ENCODE measurements at regions not wholly inside any gene's neighbourhood (a gene's known extent, or its start where the extent isn't known, plus 50 kb on each side); places are given as distances from the start of the nearest gene placed in this dataset.

DNA sequence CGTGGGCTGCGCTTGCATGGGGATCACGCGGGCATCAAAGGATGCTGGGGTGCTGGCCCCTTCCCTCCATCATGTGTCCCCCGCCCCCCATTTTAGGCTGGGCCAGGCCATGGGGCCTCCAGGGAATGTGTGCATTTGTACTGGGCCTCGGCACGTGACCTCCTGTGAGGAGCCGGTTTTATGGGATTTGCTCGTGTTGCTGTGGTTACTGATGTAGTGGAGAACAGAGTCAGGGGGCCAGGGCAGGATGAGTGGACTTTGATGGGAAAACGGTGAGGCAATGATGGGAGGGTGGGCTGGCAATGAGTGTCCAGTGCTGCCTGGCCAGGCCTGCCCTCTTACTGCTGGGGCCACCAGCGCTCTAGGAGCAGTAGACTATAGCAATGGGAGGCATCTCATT, 257.7 kb downstream of the LOXHD1 start:
- Histone ChIP-seq H3K9ac (ENCODE audit: low read depth, low read length) (no peak overlapping the region), H3K4me3 (ENCODE audit: low read depth in 1 of 2, low read length in 2 of 2) (no peak overlapping the region), H3K27me3 (ENCODE audit: insufficient read depth, low read length, poor library complexity) (no peaks in the 10 kb centered on the region), H3K9me3 (ENCODE audit: insufficient read depth, low read length, severe bottlenecking) (no peaks in the 10 kb centered on the region), H3K4me1 (ENCODE audit: insufficient read depth, low read length) (peaks cover 3% of the 10 kb centered on the region; the same call in 1 of the 2 replicates), H4K20me1 (ENCODE audit: insufficient read depth, low read length) (peaks cover 35% of the 10 kb centered on the region), H3K4me2 (ENCODE audit: insufficient read depth, low read length) (no peak overlapping the region), H3K36me3 (ENCODE audit: insufficient read depth, low read length) (no peaks in the 10 kb centered on the region), H2AFZ (ENCODE audit: low read depth, low read length) (no peak overlapping the region), H3K79me2 (ENCODE audit: insufficient read depth, low read length) (no peaks in the 10 kb centered on the region), H3K27ac (ENCODE audit: low read length) (no peak overlapping the region)
- DNase-seq (no peak), ATAC-seq (ENCODE audit: insufficient read depth, low read depth) (no peak)
- TF ChIP-seq, protein P1, sequence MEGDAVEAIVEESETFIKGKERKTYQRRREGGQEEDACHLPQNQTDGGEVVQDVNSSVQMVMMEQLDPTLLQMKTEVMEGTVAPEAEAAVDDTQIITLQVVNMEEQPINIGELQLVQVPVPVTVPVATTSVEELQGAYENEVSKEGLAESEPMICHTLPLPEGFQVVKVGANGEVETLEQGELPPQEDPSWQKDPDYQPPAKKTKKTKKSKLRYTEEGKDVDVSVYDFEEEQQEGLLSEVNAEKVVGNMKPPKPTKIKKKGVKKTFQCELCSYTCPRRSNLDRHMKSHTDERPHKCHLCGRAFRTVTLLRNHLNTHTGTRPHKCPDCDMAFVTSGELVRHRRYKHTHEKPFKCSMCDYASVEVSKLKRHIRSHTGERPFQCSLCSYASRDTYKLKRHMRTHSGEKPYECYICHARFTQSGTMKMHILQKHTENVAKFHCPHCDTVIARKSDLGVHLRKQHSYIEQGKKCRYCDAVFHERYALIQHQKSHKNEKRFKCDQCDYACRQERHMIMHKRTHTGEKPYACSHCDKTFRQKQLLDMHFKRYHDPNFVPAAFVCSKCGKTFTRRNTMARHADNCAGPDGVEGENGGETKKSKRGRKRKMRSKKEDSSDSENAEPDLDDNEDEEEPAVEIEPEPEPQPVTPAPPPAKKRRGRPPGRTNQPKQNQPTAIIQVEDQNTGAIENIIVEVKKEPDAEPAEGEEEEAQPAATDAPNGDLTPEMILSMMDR (IDR thresholded peaks at IDR 0.05; ENCODE audit: borderline replicate concordance, extremely low read depth, low read length, poor library complexity, severe bottlenecking): no peak
- TF ChIP-seq EZH2 (IDR thresholded peaks at IDR 0.05; ENCODE audit: borderline replicate concordance, low read depth, low read length, severe bottlenecking): no peak

DNA sequence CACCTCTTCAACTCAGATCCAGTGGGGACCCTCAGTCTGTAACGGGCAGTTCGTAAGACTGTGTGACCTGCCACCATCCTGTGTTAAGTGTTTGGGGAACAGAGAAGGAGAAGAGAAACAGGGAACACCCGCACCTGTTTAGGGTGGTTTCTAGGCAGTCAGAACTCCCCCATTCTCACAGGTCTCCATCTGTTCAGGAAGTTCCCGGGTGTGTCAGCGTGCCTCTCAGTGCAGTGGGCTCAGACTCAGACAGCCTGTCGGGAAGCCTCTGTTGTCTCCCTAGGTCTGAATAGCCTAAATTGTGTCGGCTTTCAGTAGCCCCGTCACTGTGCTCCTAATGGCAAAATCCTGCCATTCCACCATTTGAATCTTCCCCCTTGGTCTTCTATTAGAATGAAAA, 256.6 kb downstream of the LOXHD1 start:
- ATAC-seq (ENCODE audit: insufficient read depth, low read depth) (no peak), DNase-seq (no peak)
- no peak overlapping the region for H2AFZ ChIP-seq (ENCODE audit: low read depth, low read length)
- no peak overlapping the region for H3K9ac ChIP-seq (ENCODE audit: low read depth, low read length)
- H3K36me3 ChIP-seq (ENCODE audit: insufficient read depth, low read length): no peaks in the 10 kb centered on the region
- peaks cover 35% of the 10 kb centered on the region for H4K20me1 ChIP-seq (ENCODE audit: insufficient read depth, low read length)
- no peaks in the 10 kb centered on the region for H3K27me3 ChIP-seq (ENCODE audit: insufficient read depth, low read length, poor library complexity)
- peaks cover 3% of the 10 kb centered on the region; the same call in 1 of the 2 replicates for H3K4me1 ChIP-seq (ENCODE audit: insufficient read depth, low read length)
- H3K9me3 ChIP-seq (ENCODE audit: insufficient read depth, low read length, severe bottlenecking): no peaks in the 10 kb centered on the region
- H3K4me2 ChIP-seq (ENCODE audit: insufficient read depth, low read length): no peak overlapping the region
- H3K4me3 ChIP-seq (ENCODE audit: low read depth in 1 of 2, low read length in 2 of 2): no peak overlapping the region
- no peak overlapping the region for H3K27ac ChIP-seq (ENCODE audit: low read length)
- TF ChIP-seq, protein P1 (IDR thresholded peaks at IDR 0.05; ENCODE audit: borderline replicate concordance, extremely low read depth, low read length, poor library complexity, severe bottlenecking): no peak
- no peak for TF ChIP-seq EZH2 (IDR thresholded peaks at IDR 0.05; ENCODE audit: borderline replicate concordance, low read depth, low read length, severe bottlenecking)
- H3K79me2 ChIP-seq (ENCODE audit: insufficient read depth, low read length): no peaks in the 10 kb centered on the region

- no peak for TF ChIP-seq EZH2 (IDR thresholded peaks at IDR 0.05; ENCODE audit: borderline replicate concordance, low read depth, low read length, severe bottlenecking)
- TF ChIP-seq, protein P1 (IDR thresholded peaks at IDR 0.05; ENCODE audit: borderline replicate concordance, extremely low read depth, low read length, poor library complexity, severe bottlenecking): no peak
- no peak for ATAC-seq (ENCODE audit: insufficient read depth, low read depth)
- Histone ChIP-seq H3K27me3 (ENCODE audit: insufficient read depth, low read length, poor library complexity) (no peaks in the 10 kb centered on the region), H3K4me3 (ENCODE audit: low read depth in 1 of 2, low read length in 2 of 2) (no peak overlapping the region), H3K9me3 (ENCODE audit: insufficient read depth, low read length, severe bottlenecking) (no peaks in the 10 kb centered on the region), H3K79me2 (ENCODE audit: insufficient read depth, low read length) (no peaks in the 10 kb centered on the region), H3K36me3 (ENCODE audit: insufficient read depth, low read length) (no peaks in the 10 kb centered on the region), H4K20me1 (ENCODE audit: insufficient read depth, low read length) (peaks cover 40% of the 10 kb centered on the region), H3K27ac (ENCODE audit: low read length) (no peak overlapping the region), H3K4me1 (ENCODE audit: insufficient read depth, low read length) (peaks cover 3% of the 10 kb centered on the region; the same call in 1 of the 2 replicates), H3K4me2 (ENCODE audit: insufficient read depth, low read length) (no peak overlapping the region), H3K9ac (ENCODE audit: low read depth, low read length) (no peak overlapping the region), H2AFZ (ENCODE audit: low read depth, low read length) (no peak overlapping the region)
- no peak for DNase-seq
Measured at GRCh38 chr18:46401486-46402070, 255.4 kb downstream of the LOXHD1 start.

Measured in DND-41 (cell line).